Spleen (tissue), 11 donors: ENCODE measurements at regions not wholly inside any gene's neighbourhood (a gene's known extent, or its start where the extent isn't known, plus 50 kb on each side); places are given as distances from the start of the nearest gene placed in this dataset.
"Not testable (repeated sequence)": the region's sequence is repeated elsewhere in the genome, so short reads cannot be mapped to it uniquely, and the experiment has no call there.

ENCODE experiments used
- DNase-seq: peaks from one replicate; pipeline ENCODE4 v3.0.0-alpha.2; 2020
- H3K27ac ChIP-seq, 8 donors: fragments of 200-600 bp; sonication (generic) in 7 of 8; 1 replicate in 4 of 8; 2 replicates in 4 of 8; pipeline versions ENCODE4 v1.5.0 to v1.8.0; 2016 to 2021; ENCODE audit warnings: inconsistent platforms in 4 of 8, mild to moderate bottlenecking in 4 of 8, moderate library complexity in 1 of 8
- H3K27me3 ChIP-seq, 7 donors: fragments of 200-600 bp; sonication (generic) in 6 of 7; replicated peaks in 1 of 7; 1 replicate in 4 of 7; 2 replicates in 3 of 7; pipeline versions ENCODE4 v1.5.0 to v1.8.0; 2016 to 2021; ENCODE audit warnings: inconsistent platforms in 3 of 7, mild to moderate bottlenecking in 1 of 7
- H3K36me3 ChIP-seq, 6 donors: fragments of 200-600 bp; sonication (generic) in 5 of 6; 1 replicate in 4 of 6; 2 replicates in 2 of 6; pipeline versions ENCODE4 v1.5.0 to v1.8.0; 2016 to 2021; ENCODE audit warnings: inconsistent platforms in 2 of 6
- H3K4me1 ChIP-seq, 6 donors: fragments of 200-600 bp; sonication (generic) in 5 of 6; 1 replicate in 3 of 6; 2 replicates in 3 of 6; pipeline versions ENCODE4 v1.5.0 to v1.8.0; 2016 to 2021; ENCODE audit warnings: inconsistent platforms in 3 of 6
- H3K4me3 ChIP-seq, 8 donors: fragments of 200-600 bp; sonication (generic) in 7 of 8; 1 replicate in 4 of 8; 2 replicates in 4 of 8; pipeline versions ENCODE4 v1.5.0 to v1.8.0; 2016 to 2021; ENCODE audit warnings: inconsistent platforms in 4 of 8, mild to moderate bottlenecking in 4 of 8, moderate library complexity in 2 of 8
- H3K9me3 ChIP-seq, 8 donors: fragments of 200-600 bp; sonication (generic) in 7 of 8; 1 replicate in 4 of 8; 2 replicates in 4 of 8; pipeline versions ENCODE4 v1.5.0 to v1.8.0; 2016 to 2021; ENCODE audit warnings: inconsistent platforms in 4 of 8
- CTCF ChIP-seq, 11 experiments: fragments of 200-600 bp in 7 of 11; fragments of 450-650 bp in 4 of 11; sonication (generic) in 4 of 11; IDR thresholded peaks in 8 of 11; conservative IDR thresholded peaks in 3 of 11; 1 replicate in 7 of 11; 2 replicates in 4 of 11; pipeline versions ENCODE4 v1.4.0 to v1.8.0; 2016 to 2021; ENCODE audit warnings: antibody characterized with exemption in 11 of 11, inconsistent platforms in 4 of 11, mild to moderate bottlenecking in 1 of 11
- POLR2A ChIP-seq, 3 donors: fragments of 450-650 bp; IDR thresholded peaks; one replicate each; pipeline ENCODE4 v1.5.1; 2017; ENCODE audit warnings: antibody characterized with exemption in 3 of 3, mild to moderate bottlenecking in 1 of 3
- POLR2AphosphoS5 ChIP-seq, 3 donors: sonication (generic); formaldehyde crosslinking; IDR thresholded peaks; one replicate each; pipeline ENCODE4 v1.5.1; 2017; ENCODE audit warnings: antibody characterized with exemption in 3 of 3
- WGBS, 5 donors: extraction: QIAGEN DNeasy Blood & Tissue Kit in 3 of 5; methylation state at CpG; one replicate each; pipeline versions ENCODE4 v1.1.5 to v1.1.7; 2013 to 2018; 5-methylcytosine and 5-hydroxymethylcytosine counted together
- intact Hi-C: fragments of 100-400 bp; cut with DNase I; formaldehyde crosslinking; loops from one replicate; pipeline ENCODE4 v1.15.0; 2023; ENCODE audit warnings: low total_unique reads
- donor health status: healthy with polysubstance abuse.
- donor health status: DM: no; HTN: no; CAD: no; lungs with moderate emphysema.
- donor health status: DM: no; HTN: no; CAD: no.
- donor health status: Bipolar disorder and iron deficiency.
- donor health status: healthy.
- donor health status: DM: no; HTN: no; CAD: no.
- donor health status: DM: yes; HTN: yes; CAD: no.

- no peak overlapping the region for H3K4me3 ChIP-seq
- no peak for DNase-seq
- H3K27me3 ChIP-seq: peaks cover 0 to 11% (median 0%) of the 10 kb centered on the region in 7 donors
- H3K36me3 ChIP-seq: no peaks in the 10 kb centered on the region
- intact Hi-C loops: no loop called here
- H3K9me3 ChIP-seq: no peaks in the 10 kb centered on the region
- H3K27ac ChIP-seq: no peak overlapping the region
- 69 to 92% (median 91%) methylated on average over 4 to 5 of the region's 5 CpGs for WGBS, 5 donors
- H3K4me1 ChIP-seq: no peaks in the 10 kb centered on the region
- TF ChIP-seq POLR2AphosphoS5 (IDR thresholded peaks at IDR 0.05) (no peak), CTCF (IDR thresholded peaks at IDR 0.05 in 8 of 11, conservative IDR thresholded peaks at IDR 0.05 in 3 of 11) (no peak), POLR2A (IDR thresholded peaks at IDR 0.05) (no peak)
Observed at GRCh38 chr6:85751374-85752055, 108.8 kb upstream of the SYNCRIP start.

GRCh38 chr6:85750146-85750545, 107.5 kb upstream of the SYNCRIP start:
- intact Hi-C loops, H3K4me1 ChIP-seq: not testable (repeated sequence)
- 83 to 97% (median 92%) methylated on average over 2 of the region's 2 CpGs for whole genome bisulfite sequencing, 5 donors

GRCh38 chr6:85749236-85749635, 106.5 kb upstream of the SYNCRIP start:
- intact Hi-C loops: no loop called here
- WGBS, 5 donors: 57 to 74% (median 68%) methylated on average over 4 of the region's 4 CpGs

More at GRCh38 chr6:85750146-85750545, 107.5 kb upstream of the SYNCRIP start:
- H3K4me3 ChIP-seq, DNase-seq, H3K27ac ChIP-seq, H3K36me3 ChIP-seq, H3K9me3 ChIP-seq: not testable (repeated sequence)
- peaks cover 0 to 11% (median 0%) of the 10 kb centered on the region in 7 donors for H3K27me3 ChIP-seq

GRCh38 chr6:85747666-85748065, 105.0 kb upstream of the SYNCRIP start:
- no peak for TF ChIP-seq POLR2A (IDR thresholded peaks at IDR 0.05)
- no peak for TF ChIP-seq POLR2AphosphoS5 (IDR thresholded peaks at IDR 0.05)
- no peak for TF ChIP-seq CTCF (IDR thresholded peaks at IDR 0.05 in 8 of 11, conservative IDR thresholded peaks at IDR 0.05 in 3 of 11)
- no peak overlapping the region for H3K4me3 ChIP-seq
- 80 to 92% (median 91%) methylated on average over 1 of the region's 1 CpG for WGBS, 5 donors
- no peak overlapping the region for H3K27ac ChIP-seq
- DNase-seq: no peak
- H3K9me3 ChIP-seq: no peaks in the 10 kb centered on the region
- intact Hi-C loops: no loop called here
- H3K27me3 ChIP-seq: peaks cover 0 to 11% (median 0%) of the 10 kb centered on the region in 7 donors
- H3K36me3 ChIP-seq: no peaks in the 10 kb centered on the region
- no peaks in the 10 kb centered on the region for H3K4me1 ChIP-seq

More at GRCh38 chr6:85749236-85749635, 106.5 kb upstream of the SYNCRIP start:
- no peak overlapping the region for H3K27ac ChIP-seq
- no peak for DNase-seq
- no peaks in the 10 kb centered on the region for H3K9me3 ChIP-seq
- no peaks in the 10 kb centered on the region for H3K4me1 ChIP-seq
- H3K4me3 ChIP-seq: no peak overlapping the region
- TF ChIP-seq POLR2AphosphoS5 (IDR thresholded peaks at IDR 0.05) (no peak), POLR2A (IDR thresholded peaks at IDR 0.05) (no peak), CTCF (IDR thresholded peaks at IDR 0.05 in 8 of 11, conservative IDR thresholded peaks at IDR 0.05 in 3 of 11) (no peak)
- peaks cover 0 to 11% (median 0%) of the 10 kb centered on the region in 7 donors for H3K27me3 ChIP-seq
- H3K36me3 ChIP-seq: no peaks in the 10 kb centered on the region
